ENCODE measurements at regions not wholly inside any gene's neighbourhood (a gene's known extent, or its start where the extent isn't known, plus 50 kb on each side); places are given as distances from the start of the nearest gene placed in this dataset.

DNA sequence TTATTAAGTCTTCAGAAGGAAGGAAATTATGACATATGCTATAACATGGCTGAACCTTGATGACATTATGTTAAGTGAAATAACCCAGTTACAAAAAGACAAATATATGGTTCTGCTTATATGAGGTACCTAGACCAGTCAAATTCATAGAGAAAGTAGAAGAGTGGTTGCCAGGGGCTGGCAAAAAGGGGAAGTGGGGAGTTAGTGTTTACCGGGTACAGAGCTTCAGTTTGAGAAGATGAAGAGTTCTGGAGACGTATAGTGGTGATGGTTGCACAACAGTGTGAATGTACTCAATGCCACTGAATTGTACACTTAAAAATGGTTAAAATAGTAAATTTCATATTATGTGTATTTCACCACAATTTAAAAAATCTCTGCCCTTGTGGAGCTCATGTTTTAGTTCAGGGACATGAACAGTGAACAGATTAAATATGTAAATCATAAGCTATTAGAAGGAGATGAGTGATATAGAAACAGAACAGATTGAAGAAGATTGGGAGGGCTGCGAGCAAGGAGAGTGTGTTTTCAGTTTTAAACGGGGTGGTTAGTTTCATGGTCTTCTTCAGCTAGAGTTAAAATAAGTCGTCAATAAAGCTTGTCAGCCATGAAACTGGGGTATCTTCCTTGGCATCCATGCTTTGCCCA lies 355.2 kb downstream of the KCNRG start:
- DNase-seq, result no peak
- Histone ChIP-seq H3K4me3 (no peak overlapping the region), H3K36me3 (no peaks in the 10 kb centered on the region), H3K9me3 (no peaks in the 10 kb centered on the region), H3K27ac (no peak overlapping the region), H3K4me1 (peaks cover 8 to 19% of the 10 kb centered on the region in 2 donors), H3K27me3 (no peaks in the 10 kb centered on the region)
- ATAC-seq, result no peak
- intact Hi-C loops (cut with DNase I), result no loop called here
- TF ChIP-seq, protein P1, sequence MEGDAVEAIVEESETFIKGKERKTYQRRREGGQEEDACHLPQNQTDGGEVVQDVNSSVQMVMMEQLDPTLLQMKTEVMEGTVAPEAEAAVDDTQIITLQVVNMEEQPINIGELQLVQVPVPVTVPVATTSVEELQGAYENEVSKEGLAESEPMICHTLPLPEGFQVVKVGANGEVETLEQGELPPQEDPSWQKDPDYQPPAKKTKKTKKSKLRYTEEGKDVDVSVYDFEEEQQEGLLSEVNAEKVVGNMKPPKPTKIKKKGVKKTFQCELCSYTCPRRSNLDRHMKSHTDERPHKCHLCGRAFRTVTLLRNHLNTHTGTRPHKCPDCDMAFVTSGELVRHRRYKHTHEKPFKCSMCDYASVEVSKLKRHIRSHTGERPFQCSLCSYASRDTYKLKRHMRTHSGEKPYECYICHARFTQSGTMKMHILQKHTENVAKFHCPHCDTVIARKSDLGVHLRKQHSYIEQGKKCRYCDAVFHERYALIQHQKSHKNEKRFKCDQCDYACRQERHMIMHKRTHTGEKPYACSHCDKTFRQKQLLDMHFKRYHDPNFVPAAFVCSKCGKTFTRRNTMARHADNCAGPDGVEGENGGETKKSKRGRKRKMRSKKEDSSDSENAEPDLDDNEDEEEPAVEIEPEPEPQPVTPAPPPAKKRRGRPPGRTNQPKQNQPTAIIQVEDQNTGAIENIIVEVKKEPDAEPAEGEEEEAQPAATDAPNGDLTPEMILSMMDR (IDR thresholded peaks at IDR 0.05), result no peak

DNA sequence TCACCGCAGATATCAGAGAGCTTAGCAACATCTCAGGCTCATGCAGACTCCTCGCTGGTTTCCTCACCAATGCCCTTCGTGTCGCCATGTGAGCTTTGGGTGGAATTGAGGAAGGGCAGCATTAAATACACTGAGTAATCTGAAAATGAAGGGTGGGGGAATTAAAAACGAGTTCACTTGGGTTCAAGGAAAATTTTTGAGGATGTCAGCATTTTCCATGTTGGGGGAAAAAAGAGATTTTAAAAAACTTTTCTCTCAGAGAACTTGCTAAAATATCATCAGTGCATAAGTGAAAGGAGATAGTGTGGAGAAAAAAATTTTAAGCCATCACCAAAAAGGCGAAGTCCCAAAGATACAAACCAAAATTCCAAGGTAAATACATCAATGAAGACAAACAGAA lies 359.3 kb downstream of the KCNRG start:
- intact Hi-C loops (cut with DNase I), result no loop called here
- DNase-seq (no peak), ATAC-seq (no peak)
- Histone ChIP-seq H3K4me1 (no peaks in the 10 kb centered on the region), H3K36me3 (no peaks in the 10 kb centered on the region), H3K27me3 (no peaks in the 10 kb centered on the region), H3K27ac (no peak overlapping the region), H3K4me3 (no peak overlapping the region), H3K9me3 (no peaks in the 10 kb centered on the region)
- TF ChIP-seq, protein P1 (IDR thresholded peaks at IDR 0.05), result no peak

GRCh38 chr13:50375792-50376191 lies 360.5 kb downstream of the KCNRG start:
- Histone ChIP-seq H3K9me3 (peaks cover 0 to 6% of the 10 kb centered on the region in 2 donors), H3K27me3 (no peaks in the 10 kb centered on the region), H3K4me3 (no peak overlapping the region), H3K36me3 (no peaks in the 10 kb centered on the region), H3K27ac (no peak overlapping the region), H3K4me1 (no peaks in the 10 kb centered on the region)
- intact Hi-C loops (cut with DNase I), result no loop called here
- TF ChIP-seq, protein P1 (IDR thresholded peaks at IDR 0.05), result no peak
- no peak for ATAC-seq
- no peak for DNase-seq

GRCh38 chr13:50376895-50377575 lies 361.8 kb downstream of the KCNRG start:
- H3K27ac ChIP-seq, result no peak overlapping the region
- intact Hi-C loops (cut with DNase I), result no loop called here
- H3K4me1 ChIP-seq, result no peaks in the 10 kb centered on the region
- H3K36me3 ChIP-seq, result no peaks in the 10 kb centered on the region
- no peak overlapping the region for H3K4me3 ChIP-seq
- TF ChIP-seq, protein P1 (IDR thresholded peaks at IDR 0.05), result no peak
- peaks cover 0 to 8% of the 10 kb centered on the region in 2 donors for H3K9me3 ChIP-seq
- ATAC-seq, result peak; percentile 57
- no peaks in the 10 kb centered on the region for H3K27me3 ChIP-seq
- no peak for DNase-seq

- Histone ChIP-seq H3K4me3 (no peak overlapping the region), H3K9me3 (peaks cover 0 to 8% of the 10 kb centered on the region in 2 donors), H3K27ac (no peak overlapping the region), H3K36me3 (no peaks in the 10 kb centered on the region), H3K27me3 (no peaks in the 10 kb centered on the region), H3K4me1 (no peaks in the 10 kb centered on the region)
- TF ChIP-seq, protein P1 (IDR thresholded peaks at IDR 0.05), result no peak
- DNase-seq (no peak), ATAC-seq (no peak)
- intact Hi-C loops (cut with DNase I), result no loop called here
These were observed 362.6 kb downstream of the KCNRG start for GRCh38 chr13:50377726-50378270.

Data from left lung (tissue), 4 donors.